ENCODE measurements at regions not wholly inside any gene's neighbourhood (a gene's known extent, or its start where the extent isn't known, plus 50 kb on each side); places are given as distances from the start of the nearest gene placed in this dataset.
"Not testable (repeated sequence)": the region's sequence is repeated elsewhere in the genome, so short reads cannot be mapped to it uniquely, and the experiment has no call there.

DNA sequence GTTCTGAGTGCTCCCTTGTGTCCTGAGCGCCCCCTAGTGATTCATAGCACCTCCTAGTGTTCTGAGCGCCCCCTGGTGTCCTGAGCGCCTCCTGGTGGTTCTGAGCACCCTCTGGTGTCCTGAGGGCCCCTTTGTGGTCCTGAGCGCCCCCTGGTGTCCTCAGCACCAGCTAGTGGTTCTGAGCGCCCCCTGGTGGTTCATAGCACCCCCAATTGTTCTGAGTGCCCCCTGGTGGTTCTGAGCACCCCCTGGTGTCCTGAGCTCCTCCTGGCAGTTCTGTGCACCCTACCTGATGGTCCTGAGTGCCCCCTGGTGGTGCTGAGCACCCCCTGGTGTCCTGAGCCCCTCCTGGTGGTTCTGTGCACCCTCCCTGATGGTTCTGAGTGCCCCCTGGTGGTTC, 146.0 kb downstream of the POTEB start:
- not testable (repeated sequence) for DNase-seq; H3K27ac Mint-ChIP-seq; H3K9me3 Mint-ChIP-seq; H3K27me3 Mint-ChIP-seq; H3K36me3 Mint-ChIP-seq (ENCODE audit: low read depth); H3K4me1 Mint-ChIP-seq; H3K4me3 Mint-ChIP-seq
- ATAC-seq, result peak; percentile 41

DNA sequence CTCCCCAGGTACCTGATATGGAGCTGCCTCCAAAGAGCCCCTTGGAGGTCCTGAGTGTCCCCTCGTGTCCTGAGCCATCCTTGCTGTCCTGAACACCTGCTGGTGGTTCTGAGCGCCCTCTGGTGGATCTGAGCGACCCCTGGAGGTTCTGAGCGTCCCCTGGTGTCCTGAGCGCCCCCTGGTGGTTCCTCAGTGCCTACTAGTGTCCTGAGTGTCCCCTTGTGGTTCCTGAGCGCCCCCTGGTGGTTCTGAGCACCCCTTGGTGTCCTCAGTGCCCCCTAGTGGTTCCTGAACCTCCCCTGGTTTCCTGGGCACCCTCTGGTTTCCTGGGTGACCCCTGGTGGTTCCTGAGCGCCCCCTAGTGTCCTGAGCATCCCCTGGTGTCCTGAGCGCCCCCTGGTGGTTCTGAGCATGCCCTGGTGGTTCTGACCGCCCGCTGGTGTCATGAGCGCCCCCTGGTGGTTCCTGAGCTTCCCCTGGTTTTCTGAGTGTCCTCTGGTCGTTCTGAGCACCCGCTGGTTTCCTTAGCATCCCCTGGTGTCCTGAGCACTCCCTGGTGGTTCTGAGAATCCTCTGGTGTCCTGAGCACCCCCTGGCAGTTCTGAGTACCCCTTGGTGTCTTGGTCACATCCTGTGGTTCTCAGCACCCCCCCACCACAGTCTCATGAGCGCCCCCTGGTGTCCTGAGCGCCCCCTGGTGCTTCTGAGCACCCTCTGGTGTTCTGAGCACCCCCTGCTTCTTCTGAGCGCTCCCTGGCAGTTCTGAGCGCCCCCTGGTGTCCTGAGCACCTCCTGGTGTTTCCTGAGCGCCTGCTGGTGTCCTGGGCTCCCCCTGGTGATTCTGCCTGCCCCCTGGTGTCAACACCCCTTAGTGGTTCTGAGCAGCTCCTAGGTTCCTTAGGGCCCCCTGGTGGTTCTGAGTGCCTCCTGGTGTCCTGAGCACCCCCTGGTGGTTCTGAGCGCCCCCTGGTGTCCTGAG, 146.8 kb downstream of the POTEB start:
- DNase-seq; H3K4me3 Mint-ChIP-seq; H3K9me3 Mint-ChIP-seq; H3K36me3 Mint-ChIP-seq (ENCODE audit: low read depth); H3K27me3 Mint-ChIP-seq; H3K27ac Mint-ChIP-seq; H3K4me1 Mint-ChIP-seq: not testable (repeated sequence)
- peak; percentile 89 for ATAC-seq

DNA sequence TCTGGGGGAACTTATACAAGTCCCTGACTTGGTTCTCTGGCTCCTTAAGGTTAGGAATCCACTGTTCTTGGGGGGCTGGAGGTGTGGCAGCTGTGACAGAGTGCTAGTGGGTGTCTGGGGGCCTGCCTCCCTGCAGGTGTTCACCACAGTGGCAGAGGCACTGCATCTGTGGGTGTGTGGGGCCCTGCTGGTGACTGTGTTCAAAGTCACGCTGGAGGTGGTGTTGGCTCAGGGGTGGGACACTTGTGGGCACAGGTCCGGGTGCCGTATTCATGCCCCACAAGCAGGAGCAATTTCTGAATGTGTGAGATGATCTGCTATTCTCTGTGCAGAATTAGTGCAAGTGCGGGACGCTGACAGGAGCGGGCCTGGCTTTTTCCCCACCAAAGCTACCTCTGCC, 152.5 kb downstream of the POTEB start:
- H3K4me3 Mint-ChIP-seq; H3K27ac Mint-ChIP-seq; DNase-seq; H3K27me3 Mint-ChIP-seq; H3K36me3 Mint-ChIP-seq (ENCODE audit: low read depth); H3K9me3 Mint-ChIP-seq; H3K4me1 Mint-ChIP-seq: not testable (repeated sequence)
- peak; percentile 79 for ATAC-seq

DNA sequence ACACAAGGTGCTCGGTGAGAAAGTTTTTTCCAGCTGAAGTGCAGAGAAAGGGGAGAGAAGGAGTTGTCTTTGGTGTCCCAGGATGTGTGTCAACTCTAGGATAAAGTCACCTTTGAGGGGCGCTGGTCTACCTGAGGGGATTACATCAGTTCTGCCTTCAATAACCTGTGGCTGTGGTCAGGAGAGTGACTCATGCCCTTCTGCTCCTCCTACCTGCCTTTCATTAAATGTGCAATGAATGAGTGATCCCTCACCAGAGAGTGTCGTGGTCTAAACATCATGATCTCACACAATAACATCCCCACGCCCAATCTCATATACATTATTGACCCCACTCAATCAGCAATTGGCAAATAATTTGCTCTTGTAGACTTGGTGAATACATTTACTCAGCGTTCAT, 156.4 kb downstream of the POTEB start:
- H3K9me3 Mint-ChIP-seq; DNase-seq; H3K4me3 Mint-ChIP-seq; H3K36me3 Mint-ChIP-seq (ENCODE audit: low read depth); H3K4me1 Mint-ChIP-seq; H3K27me3 Mint-ChIP-seq; H3K27ac Mint-ChIP-seq: not testable (repeated sequence)
- ATAC-seq, result peak; percentile 31

DNA sequence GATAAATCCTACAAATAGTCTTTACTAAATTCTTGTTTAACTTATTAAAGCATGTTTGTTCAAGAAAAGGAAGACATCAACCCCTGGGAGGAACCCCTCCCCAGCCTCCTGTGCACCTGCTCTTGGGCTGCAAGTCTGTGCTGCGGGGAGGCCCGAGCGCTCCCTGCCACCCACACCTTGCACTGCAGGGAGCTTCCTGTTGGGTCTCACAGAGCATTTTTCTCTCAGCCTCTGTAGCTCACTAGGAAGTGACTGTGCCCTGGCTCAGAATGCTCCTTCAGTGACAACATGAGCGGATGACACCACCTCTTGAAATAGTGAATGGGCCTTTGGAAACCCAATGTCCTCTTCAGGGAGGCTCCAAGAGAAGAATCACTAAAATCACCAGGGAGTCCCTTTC, 158.8 kb downstream of the POTEB start:
- DNase-seq, H3K27me3 Mint-ChIP-seq: not testable (repeated sequence)

DNA sequence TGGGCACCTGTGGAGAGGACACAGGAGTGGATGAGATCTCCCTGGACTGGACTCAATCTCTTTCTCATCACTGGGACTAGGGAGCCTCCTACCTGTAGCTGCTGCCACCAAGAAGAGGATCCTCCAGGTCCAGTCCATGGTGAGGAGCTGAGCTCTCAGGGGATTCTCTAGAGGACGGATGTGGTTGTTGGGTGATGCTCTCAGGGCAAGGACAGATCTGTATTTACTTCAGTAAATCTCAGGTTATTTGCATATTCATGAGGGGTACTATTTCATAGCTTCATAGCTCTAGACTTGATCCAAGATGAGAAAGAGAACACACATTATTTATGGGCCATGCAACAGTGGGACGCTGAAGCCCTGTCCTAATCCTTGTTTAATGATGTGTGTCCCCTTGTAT, 159.4 kb downstream of the POTEB start:
- not testable (repeated sequence) for H3K4me3 Mint-ChIP-seq, H3K4me1 Mint-ChIP-seq
- ATAC-seq, result peak; percentile 67

More for the DNA sequence above, 158.8 kb downstream of the POTEB start:
- peak; percentile 82 for ATAC-seq
- not testable (repeated sequence) for H3K27ac Mint-ChIP-seq; H3K4me3 Mint-ChIP-seq; H3K36me3 Mint-ChIP-seq (ENCODE audit: low read depth); H3K4me1 Mint-ChIP-seq; H3K9me3 Mint-ChIP-seq

DNA sequence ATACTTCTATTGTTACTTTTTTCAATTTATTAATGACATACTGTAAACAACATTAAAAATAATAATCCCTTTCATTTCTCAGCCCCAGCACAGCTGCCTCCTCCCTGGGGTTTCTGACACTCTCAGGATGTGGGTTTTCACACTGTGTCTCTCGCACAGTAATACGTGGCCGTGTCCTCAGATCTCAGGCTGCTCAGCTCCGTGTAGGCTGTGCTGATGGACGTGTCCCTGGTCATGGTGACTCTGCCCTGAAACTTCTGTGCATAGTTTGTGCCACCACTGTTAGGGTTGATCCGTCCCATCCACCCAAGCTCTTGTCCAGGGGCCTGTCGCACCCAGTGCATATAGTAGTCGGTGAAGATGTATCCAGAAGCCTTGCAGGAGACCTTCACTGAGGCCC, 159.9 kb downstream of the POTEB start:
- not testable (repeated sequence) for H3K27me3 Mint-ChIP-seq; H3K4me1 Mint-ChIP-seq; H3K36me3 Mint-ChIP-seq (ENCODE audit: low read depth); DNase-seq; H3K9me3 Mint-ChIP-seq; H3K27ac Mint-ChIP-seq; H3K4me3 Mint-ChIP-seq
- peak; percentile 64 for ATAC-seq

More for the DNA sequence above, 159.4 kb downstream of the POTEB start:
- not testable (repeated sequence) for DNase-seq; H3K27ac Mint-ChIP-seq; H3K36me3 Mint-ChIP-seq (ENCODE audit: low read depth); H3K27me3 Mint-ChIP-seq; H3K9me3 Mint-ChIP-seq

DNA sequence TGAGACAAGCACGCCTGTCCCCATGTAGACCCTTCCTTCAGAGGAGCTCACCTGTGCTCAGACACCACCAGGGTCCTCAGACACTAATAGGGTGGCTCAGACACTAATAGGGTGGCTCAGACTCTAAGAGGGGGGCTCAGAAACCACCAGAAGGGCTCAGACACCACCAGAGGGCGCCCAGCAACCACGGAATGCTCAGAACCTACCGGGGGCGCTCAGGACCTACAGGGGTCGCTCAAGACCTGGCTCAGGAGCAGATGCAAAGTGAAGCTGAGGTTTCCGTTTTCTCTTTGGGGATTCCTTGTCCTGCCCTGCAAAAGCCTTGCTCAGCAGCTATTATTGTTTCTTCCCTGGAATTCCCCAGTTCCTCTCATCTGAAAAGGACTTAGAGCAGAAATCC, 172.1 kb downstream of the POTEB start:
- H3K9me3 Mint-ChIP-seq; H3K27ac Mint-ChIP-seq; DNase-seq; H3K4me1 Mint-ChIP-seq; H3K36me3 Mint-ChIP-seq (ENCODE audit: low read depth); H3K4me3 Mint-ChIP-seq; H3K27me3 Mint-ChIP-seq: not testable (repeated sequence)
- peak; percentile 93 for ATAC-seq

DNA sequence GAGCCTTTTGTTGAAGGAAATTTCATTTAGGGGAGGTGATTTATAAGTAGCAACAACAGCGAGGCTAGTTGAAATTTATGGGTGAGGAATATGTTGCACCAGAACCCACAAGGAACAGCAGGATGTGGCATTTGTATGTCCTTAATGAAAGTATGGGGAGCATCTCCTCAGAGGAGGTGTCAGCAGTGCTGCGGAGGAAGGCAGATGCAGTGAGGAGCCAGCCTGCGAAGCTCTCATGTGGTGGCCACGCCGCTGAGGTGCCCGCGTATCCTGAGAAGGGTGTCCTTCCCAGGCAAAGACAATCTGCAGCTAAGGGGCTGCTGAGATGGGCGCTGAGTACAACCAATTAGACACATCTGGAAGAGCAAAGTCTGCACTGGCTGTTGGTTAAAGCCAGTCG, 178.9 kb downstream of the POTEB start:
- not testable (repeated sequence) for ATAC-seq; DNase-seq; H3K36me3 Mint-ChIP-seq (ENCODE audit: low read depth); H3K27ac Mint-ChIP-seq; H3K9me3 Mint-ChIP-seq; H3K4me1 Mint-ChIP-seq; H3K27me3 Mint-ChIP-seq; H3K4me3 Mint-ChIP-seq

DNA sequence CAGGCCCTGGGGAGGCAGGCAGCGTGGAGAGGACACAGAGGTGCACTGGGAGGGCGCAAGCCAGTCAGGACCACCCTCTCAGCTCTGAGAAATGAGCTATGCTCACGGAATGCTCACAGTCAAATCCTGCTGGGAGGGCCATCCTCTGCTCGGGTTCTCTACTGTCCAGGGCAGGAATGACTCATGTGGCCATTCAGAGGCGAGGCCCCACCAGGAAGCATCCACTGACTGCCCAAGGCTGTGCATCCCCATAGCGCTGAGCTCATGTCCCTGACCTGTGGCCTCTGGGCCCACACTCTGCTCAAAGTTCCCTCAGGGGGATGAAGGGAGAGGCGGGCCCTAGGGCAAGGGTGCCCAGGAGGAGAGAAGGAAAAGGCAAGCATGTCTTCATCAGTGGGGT, 182.4 kb downstream of the POTEB start:
- not testable (repeated sequence) for H3K36me3 Mint-ChIP-seq (ENCODE audit: low read depth)

DNA sequence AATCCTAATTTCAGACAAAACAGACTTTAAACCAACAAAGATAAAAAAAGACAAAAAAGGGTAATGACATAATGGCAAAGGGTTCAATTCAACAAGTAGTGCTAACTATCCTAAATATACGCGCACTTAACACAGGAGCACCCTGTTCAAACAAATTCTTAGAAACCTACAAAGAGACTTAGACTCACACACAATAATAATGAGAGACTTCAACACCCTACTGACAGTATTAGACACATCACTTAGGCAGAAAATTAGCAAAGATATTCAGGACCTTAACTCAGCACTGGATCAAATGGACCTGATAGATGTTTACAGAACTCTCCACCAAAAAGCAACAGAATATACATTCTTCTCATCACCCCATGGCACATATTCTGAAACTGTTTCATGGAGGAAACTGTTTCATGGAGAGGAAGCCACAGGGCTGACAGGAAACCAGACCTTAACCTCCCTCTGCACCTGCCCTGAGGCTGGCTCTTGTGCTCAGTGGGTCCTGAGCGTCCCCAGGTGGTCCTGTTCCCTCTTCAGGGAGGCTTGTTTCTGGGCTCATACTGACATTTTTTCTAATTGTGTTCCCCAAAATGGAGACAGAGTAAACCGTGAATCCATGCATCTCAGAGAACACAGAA, 184.9 kb downstream of the POTEB start:
- not testable (repeated sequence) for H3K27me3 Mint-ChIP-seq; ATAC-seq; H3K27ac Mint-ChIP-seq; H3K4me3 Mint-ChIP-seq; H3K4me1 Mint-ChIP-seq; H3K9me3 Mint-ChIP-seq; DNase-seq; H3K36me3 Mint-ChIP-seq (ENCODE audit: low read depth)

More for the DNA sequence above, 182.4 kb downstream of the POTEB start:
- not testable (repeated sequence) for H3K4me3 Mint-ChIP-seq, H3K27ac Mint-ChIP-seq, H3K27me3 Mint-ChIP-seq, ATAC-seq, H3K4me1 Mint-ChIP-seq, H3K9me3 Mint-ChIP-seq, DNase-seq

DNA sequence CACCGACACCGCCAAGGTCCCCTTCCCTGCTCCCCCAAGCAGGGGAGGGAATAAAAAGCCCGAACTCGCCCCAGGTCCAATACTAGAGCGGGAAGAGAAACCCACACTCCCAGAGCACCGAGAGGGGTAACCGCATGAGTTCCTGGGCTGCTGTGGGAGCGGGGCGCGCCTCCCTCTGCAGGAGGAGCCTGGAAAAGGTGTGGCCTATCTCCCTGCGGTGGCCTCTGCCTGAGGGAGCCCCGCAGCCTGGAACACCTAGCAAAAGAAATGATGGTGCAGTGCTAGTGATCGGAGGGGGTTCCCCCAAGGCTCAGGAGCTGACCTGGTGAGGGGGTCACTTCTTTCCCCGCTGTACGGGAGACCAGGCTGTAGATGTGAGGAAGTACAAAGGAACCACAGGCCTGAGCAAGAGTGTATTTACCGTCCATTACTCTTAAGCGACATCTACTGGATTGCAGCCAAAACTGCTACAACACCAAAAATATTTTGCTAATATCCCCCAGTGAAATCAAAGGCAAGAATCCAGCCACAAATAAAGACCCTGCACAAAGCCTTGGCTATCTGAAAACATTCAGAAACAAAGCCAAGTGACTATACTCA, 216.6 kb upstream of the POTEB3 start:
- H3K36me3 Mint-ChIP-seq (ENCODE audit: low read depth); DNase-seq; H3K27ac Mint-ChIP-seq; H3K27me3 Mint-ChIP-seq; H3K4me1 Mint-ChIP-seq; H3K9me3 Mint-ChIP-seq; H3K4me3 Mint-ChIP-seq: not testable (repeated sequence)
- ATAC-seq, result peak; percentile 81

DNA sequence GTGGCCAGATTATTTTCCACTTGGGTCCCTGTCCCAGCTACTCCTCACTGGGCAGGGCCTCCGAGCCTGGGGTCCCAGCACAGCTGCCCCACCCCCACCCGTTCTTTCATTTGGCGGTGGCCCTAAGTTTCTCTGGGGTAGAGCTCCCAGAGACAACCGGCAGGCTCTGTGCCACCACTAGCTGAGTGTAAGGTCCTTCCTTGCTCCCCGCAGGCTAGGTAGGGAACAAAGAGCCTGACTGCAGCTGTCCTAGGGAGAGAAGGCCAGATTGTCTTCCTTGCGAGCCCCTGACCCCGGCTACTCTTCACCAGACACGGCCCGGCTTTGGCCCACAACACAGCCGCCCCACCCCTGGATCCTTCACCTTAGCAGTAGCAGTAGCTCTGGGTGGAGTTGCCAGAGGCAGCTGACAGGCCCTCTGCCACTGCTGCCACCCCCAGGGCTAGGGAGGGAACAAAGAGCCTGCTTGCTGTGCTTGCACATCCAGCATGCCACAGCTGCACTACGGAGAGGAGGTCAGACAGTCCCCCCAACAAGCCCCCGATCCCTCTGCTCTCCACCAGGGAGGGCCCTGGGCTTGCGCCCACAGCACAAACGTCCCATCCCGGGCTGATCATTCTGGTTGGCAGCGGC, 215.9 kb upstream of the POTEB3 start:
- H3K4me3 Mint-ChIP-seq; H3K9me3 Mint-ChIP-seq; H3K36me3 Mint-ChIP-seq (ENCODE audit: low read depth); H3K4me1 Mint-ChIP-seq; DNase-seq; H3K27ac Mint-ChIP-seq; H3K27me3 Mint-ChIP-seq: not testable (repeated sequence)
- ATAC-seq, result peak; percentile 45

DNA sequence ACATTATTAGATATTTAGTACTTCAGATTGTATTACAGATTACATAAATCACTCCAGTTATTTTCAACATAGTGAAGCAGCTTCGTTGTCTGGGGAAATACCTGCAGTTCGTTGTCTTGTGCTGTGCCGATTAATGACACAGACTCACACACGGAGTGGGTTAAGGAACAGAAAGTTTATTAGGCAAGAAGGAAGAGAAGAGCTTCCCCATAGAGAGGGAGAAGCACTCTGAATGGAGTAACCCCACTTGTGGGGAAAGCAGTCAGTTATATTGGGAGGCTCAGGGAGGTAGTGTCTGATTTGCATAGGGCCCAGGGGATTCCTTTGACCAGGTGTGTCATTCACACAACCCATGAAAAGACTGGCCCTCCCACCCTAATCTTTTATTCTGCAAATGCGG, 213.4 kb upstream of the POTEB3 start:
- not testable (repeated sequence) for DNase-seq; H3K4me1 Mint-ChIP-seq; H3K27ac Mint-ChIP-seq; H3K27me3 Mint-ChIP-seq; H3K36me3 Mint-ChIP-seq (ENCODE audit: low read depth); ATAC-seq; H3K4me3 Mint-ChIP-seq; H3K9me3 Mint-ChIP-seq

DNA sequence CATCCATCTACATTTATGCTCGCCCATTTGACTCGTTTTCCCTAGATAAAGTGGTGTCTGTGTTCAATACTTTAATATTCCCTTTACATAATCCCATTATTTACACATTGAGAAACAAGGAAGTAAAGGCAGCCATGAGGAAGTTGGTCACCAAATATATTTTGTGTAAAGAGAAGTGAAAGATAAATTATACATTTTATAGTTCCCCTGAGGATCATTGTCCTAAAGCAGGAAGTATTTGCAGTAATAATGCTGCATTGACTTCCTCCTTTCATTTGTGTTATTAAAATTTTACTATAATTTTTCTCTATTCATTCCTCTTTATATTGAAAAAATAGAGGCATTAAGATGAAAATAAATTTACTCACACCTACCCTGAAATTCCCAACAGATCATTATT, 198.5 kb upstream of the POTEB3 start:
- H3K27ac Mint-ChIP-seq; ATAC-seq; H3K27me3 Mint-ChIP-seq; H3K36me3 Mint-ChIP-seq (ENCODE audit: low read depth); H3K4me3 Mint-ChIP-seq; DNase-seq; H3K4me1 Mint-ChIP-seq; H3K9me3 Mint-ChIP-seq: not testable (repeated sequence)
